SK-N-SH (cell line): ENCODE measurements at regions not wholly inside any gene's neighbourhood (a gene's known extent, or its start where the extent isn't known, plus 50 kb on each side); places are given as distances from the start of the nearest gene placed in this dataset.

Experiments
- CTCF ChIA-PET: fragments of 300-600, 350-600 bp; formaldehyde crosslinking; extraction: SDS; loops from one replicate; lab custom pipeline; 2021; lab: Yijun Ruan, JAX
- POLR2A ChIA-PET: fragments of 350-600 bp; sonication (Branson Sonifier 250); formaldehyde crosslinking; extraction: SDS; loops from one replicate; lab custom pipeline; 2020; ENCODE audit warnings: antibody characterized with exemption, inconsistent platforms; lab: Yijun Ruan, JAX
- DNase-seq: peaks from one replicate; pipeline ENCODE4 v3.0.0; 2012
- H2AFZ ChIP-seq: fragments of 200-600 bp; sonication (generic); 2 replicates; pipeline ENCODE4 v1.8.1; 2016; ENCODE audit warnings: antibody characterized with exemption, mild to moderate bottlenecking, low read depth
- H3F3A ChIP-seq: fragments of 200-600 bp; sonication (generic); replicated peaks from 2 replicates; pipeline ENCODE3; 2016; ENCODE audit warnings: antibody characterized with exemption, mild to moderate bottlenecking; ENCODE audit not compliant: insufficient read depth
- H3K27ac ChIP-seq, 2 experiments: fragments of 200-500 bp in 1 of 2; fragments of 200-600 bp in 1 of 2; sonication (Bioruptor generic) in 1 of 2; sonication (generic), shearing (Covaris generic) in 1 of 2; 2 replicates each; pipeline versions ENCODE4 v1.5.1 to v1.6.1; 2014 to 2016; ENCODE audit warnings: low read depth in 2 of 2, inconsistent platforms in 1 of 2, low read length in 1 of 2, mild to moderate bottlenecking in 1 of 2, mixed read lengths in 1 of 2
- H3K27me3 ChIP-seq: fragments of 200-600 bp; sonication (generic), shearing (Covaris generic); 2 replicates; pipeline ENCODE4 v1.6.1; 2016; ENCODE audit warnings: mixed run types; ENCODE audit not compliant: insufficient read depth
- H3K36me3 ChIP-seq, 2 experiments: fragments of 200-500 bp in 1 of 2; fragments of 200-600 bp in 1 of 2; sonication (Bioruptor generic) in 1 of 2; sonication (generic) in 1 of 2; replicated peaks in 1 of 2; 2 replicates each; pipeline versions ENCODE3 to v1.5.1; 2014 to 2016; ENCODE audit warnings: low read length in 1 of 2, mild to moderate bottlenecking in 1 of 2; ENCODE audit not compliant: insufficient read depth in 2 of 2, control insufficient read depth in 1 of 2
- H3K4me1 ChIP-seq, 2 experiments: fragments of 200-500 bp in 1 of 2; fragments of 200-600 bp in 1 of 2; sonication (Bioruptor generic) in 1 of 2; sonication (generic), shearing (Covaris generic) in 1 of 2; 2 replicates each; pipeline versions ENCODE4 v1.5.1 to v1.6.1; 2014 to 2016; ENCODE audit warnings: low read depth in 1 of 2, low read length in 1 of 2, mixed run types in 1 of 2; ENCODE audit not compliant: insufficient read depth in 2 of 2, control insufficient read depth in 1 of 2
- H3K4me2 ChIP-seq: fragments of 200-600 bp; sonication (generic), shearing (Covaris generic); 2 replicates; pipeline ENCODE4 v1.6.1; 2017; ENCODE audit warnings: mixed run types
- H3K4me3 ChIP-seq, 2 experiments: fragments of 200-500 bp in 1 of 2; fragments of 200-600 bp in 1 of 2; sonication (Bioruptor generic) in 1 of 2; sonication (generic), shearing (Covaris generic) in 1 of 2; 2 replicates each; pipeline versions ENCODE4 v1.5.1 to v1.8.1; 2014 to 2016; ENCODE audit warnings: low read depth in 2 of 2, inconsistent platforms in 1 of 2, low read length in 1 of 2, mild to moderate bottlenecking in 1 of 2, mixed read lengths in 1 of 2, moderate library complexity in 1 of 2
- H3K79me2 ChIP-seq: fragments of 200-600 bp; sonication (generic); 2 replicates; pipeline ENCODE4 v1.8.1; 2017; ENCODE audit warnings: mild to moderate bottlenecking; ENCODE audit not compliant: insufficient read depth
- H3K9ac ChIP-seq: fragments of 200-600 bp; sonication (generic); 2 replicates; pipeline ENCODE4 v1.6.1; 2017; ENCODE audit warnings: mixed run types
- H3K9me2 ChIP-seq: fragments of 200-600 bp; sonication (generic); 2 replicates; pipeline ENCODE4 v1.6.1; 2017; ENCODE audit warnings: mixed run types
- H3K9me3 ChIP-seq: fragments of 200-600 bp; sonication (generic); 2 replicates; pipeline ENCODE4 v1.6.1; 2017; ENCODE audit warnings: mixed run types, mild to moderate bottlenecking, moderate library complexity
- H4K20me1 ChIP-seq: fragments of 200-600 bp; sonication (generic); 2 replicates; pipeline ENCODE4 v1.6.1; 2017; ENCODE audit warnings: mild to moderate bottlenecking, mixed run types; ENCODE audit not compliant: insufficient read depth
- CHD2 ChIP-seq: fragments of 150-350 bp; IDR thresholded peaks from 2 replicates; pipeline ENCODE4 v1.6.1; 2018; ENCODE audit warnings: low read length; ENCODE audit not compliant: partially characterized antibody
- EP300 ChIP-seq, 2 experiments: IDR thresholded peaks; 2 replicates each; pipeline versions ENCODE4 v1.4.0 to v1.6.1; 2012; ENCODE audit warnings: borderline replicate concordance in 1 of 2, low read depth in 1 of 2, low read length in 1 of 2
- EZH2phosphoT487 ChIP-seq: fragments of 200-600 bp; sonication (generic); IDR thresholded peaks from 2 replicates; pipeline ENCODE4 v1.6.1; 2017; ENCODE audit warnings: low read depth, mixed run types, mild to moderate bottlenecking, antibody characterized with exemption, moderate library complexity, borderline replicate concordance
- FOSL2 ChIP-seq: IDR thresholded peaks from 2 replicates; pipeline ENCODE4 v1.4.0; 2012; ENCODE audit warnings: low read depth, mild to moderate bottlenecking, moderate library complexity, borderline replicate concordance
- GABPA ChIP-seq: IDR thresholded peaks from 2 replicates; pipeline ENCODE4 v1.4.0; 2012; ENCODE audit warnings: low read depth, mild to moderate bottlenecking
- JUND ChIP-seq: IDR thresholded peaks from 2 replicates; pipeline ENCODE4 v1.4.0; 2012
- NFIC ChIP-seq: IDR thresholded peaks from 2 replicates; pipeline ENCODE4 v1.4.0; 2012; ENCODE audit warnings: borderline replicate concordance
- RCOR1 ChIP-seq: fragments of 150-350 bp; IDR thresholded peaks from 2 replicates; pipeline ENCODE4 v1.6.1; 2017; ENCODE audit warnings: antibody characterized with exemption, low read length
- RFX5 ChIP-seq: IDR thresholded peaks from 2 replicates; pipeline ENCODE4 v1.6.1; 2012; ENCODE audit warnings: mild to moderate bottlenecking, improper control_type of control experiment, low read length
- SIN3A ChIP-seq: IDR thresholded peaks from 2 replicates; pipeline ENCODE4 v1.6.1; 2012; ENCODE audit warnings: low read depth, mild to moderate bottlenecking, low read length, moderate library complexity, borderline replicate concordance
- TEAD4 ChIP-seq: IDR thresholded peaks from 2 replicates; pipeline ENCODE4 v1.4.0; 2012; ENCODE audit warnings: mild to moderate bottlenecking, borderline replicate concordance; ENCODE audit not compliant: insufficient read depth
- YY1 ChIP-seq: IDR thresholded peaks from 2 replicates; pipeline ENCODE4 v1.4.0; 2012; ENCODE audit warnings: low read depth, mild to moderate bottlenecking
- WGBS: methylation state at CpG from one replicate; pipeline ENCODE4 v1.1.6; 2017; ENCODE audit warnings: low lambda C conversion rate; 5-methylcytosine and 5-hydroxymethylcytosine counted together
- TF ChIP-seq, protein P1 (sequence below): IDR thresholded peaks from 2 replicates; pipeline ENCODE4 v1.4.0; 2012; ENCODE audit warnings: low read depth
- TF ChIP-seq, protein P2 (sequence below): fragments of 150-350 bp; IDR thresholded peaks from 2 replicates; pipeline ENCODE4 v1.6.1; 2016; ENCODE audit warnings: mild to moderate bottlenecking, low read depth, low read length
- TF ChIP-seq, protein P3 (sequence below): IDR thresholded peaks from 2 replicates; pipeline ENCODE4 v1.4.0; 2012; ENCODE audit warnings: low read depth, borderline replicate concordance
- TF ChIP-seq, protein P4 (sequence below): IDR thresholded peaks from 2 replicates; pipeline ENCODE4 v1.6.1; 2012; ENCODE audit warnings: mild to moderate bottlenecking, low read depth, low read length, moderate library complexity

DNA sequence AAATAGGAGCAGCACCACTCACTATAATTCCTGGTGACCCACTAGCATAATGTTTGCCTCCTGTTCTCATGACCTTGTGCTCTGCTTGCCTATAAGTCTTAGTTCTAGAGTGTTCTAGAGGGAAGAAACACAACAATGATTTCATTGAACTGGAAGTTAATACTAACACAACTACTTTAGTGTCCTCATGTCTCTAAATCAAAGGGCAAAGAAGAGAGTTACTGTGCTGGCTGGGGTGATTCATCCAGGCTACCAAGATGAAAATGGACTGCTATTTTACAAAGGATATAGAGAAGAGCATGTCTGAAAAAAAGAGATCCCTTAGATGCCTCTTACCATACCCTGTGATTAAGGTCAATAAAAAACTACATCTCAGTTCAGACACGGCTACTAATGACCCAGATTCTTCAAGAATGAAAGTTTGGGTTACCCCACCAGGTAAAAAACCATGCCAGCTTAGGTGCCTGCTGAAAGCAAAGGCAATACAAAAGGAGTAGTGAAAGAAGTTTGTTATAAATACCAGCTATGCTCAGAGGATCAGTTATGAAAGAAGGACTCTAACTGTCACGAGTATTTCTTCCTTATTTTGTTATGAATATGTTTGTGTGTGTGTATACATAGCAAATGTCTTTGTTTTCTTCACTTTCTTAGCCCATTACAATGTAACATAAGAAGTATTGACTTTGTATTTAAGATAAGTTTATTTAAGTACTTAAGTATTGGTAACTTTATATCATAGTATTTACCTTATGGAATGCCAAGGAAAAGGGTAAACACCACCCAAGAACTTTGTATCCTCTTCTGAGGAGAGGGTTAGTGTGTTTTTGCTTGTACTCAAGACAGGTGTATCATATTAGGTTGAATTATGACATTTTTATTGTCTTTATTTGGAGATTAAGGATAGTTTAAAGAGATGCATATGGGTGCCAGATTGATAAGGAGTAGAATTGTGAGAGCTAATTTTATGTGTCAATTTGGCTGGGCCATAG is 314.1 kb upstream of the PTGER4 start:
- no peaks in the 10 kb centered on the region for H3K9me3 ChIP-seq
- WGBS = 2% methylated on average over 2 of the region's 2 CpGs
- ChIA-PET CTCF (no interaction called here), POLR2A (no interaction called here)
- H3K4me2 ChIP-seq = no peak overlapping the region
- no peaks in the 10 kb centered on the region; the same call in 1 of the 2 replicates for H3K9me2 ChIP-seq
- no peak for TF ChIP-seq JUND
- TF ChIP-seq, protein P1, sequence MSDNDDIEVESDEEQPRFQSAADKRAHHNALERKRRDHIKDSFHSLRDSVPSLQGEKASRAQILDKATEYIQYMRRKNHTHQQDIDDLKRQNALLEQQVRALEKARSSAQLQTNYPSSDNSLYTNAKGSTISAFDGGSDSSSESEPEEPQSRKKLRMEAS = no peak
- TF ChIP-seq, protein P2, sequence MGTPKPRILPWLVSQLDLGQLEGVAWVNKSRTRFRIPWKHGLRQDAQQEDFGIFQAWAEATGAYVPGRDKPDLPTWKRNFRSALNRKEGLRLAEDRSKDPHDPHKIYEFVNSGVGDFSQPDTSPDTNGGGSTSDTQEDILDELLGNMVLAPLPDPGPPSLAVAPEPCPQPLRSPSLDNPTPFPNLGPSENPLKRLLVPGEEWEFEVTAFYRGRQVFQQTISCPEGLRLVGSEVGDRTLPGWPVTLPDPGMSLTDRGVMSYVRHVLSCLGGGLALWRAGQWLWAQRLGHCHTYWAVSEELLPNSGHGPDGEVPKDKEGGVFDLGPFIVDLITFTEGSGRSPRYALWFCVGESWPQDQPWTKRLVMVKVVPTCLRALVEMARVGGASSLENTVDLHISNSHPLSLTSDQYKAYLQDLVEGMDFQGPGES = no peak
- H3K9ac ChIP-seq = no peak overlapping the region
- DNase-seq = no peak
- no peaks in the 10 kb centered on the region for H4K20me1 ChIP-seq
- no peak overlapping the region for H3K4me3 ChIP-seq
- H3K36me3 ChIP-seq = no peaks in the 10 kb centered on the region
- H3K79me2 ChIP-seq = no peaks in the 10 kb centered on the region
- H3K4me1 ChIP-seq = no peaks in the 10 kb centered on the region
- H3K27me3 ChIP-seq = no peaks in the 10 kb centered on the region
- no peak overlapping the region for H3K27ac ChIP-seq
- no peaks in the 10 kb centered on the region for H3F3A ChIP-seq
- no peak overlapping the region for H2AFZ ChIP-seq

DNA sequence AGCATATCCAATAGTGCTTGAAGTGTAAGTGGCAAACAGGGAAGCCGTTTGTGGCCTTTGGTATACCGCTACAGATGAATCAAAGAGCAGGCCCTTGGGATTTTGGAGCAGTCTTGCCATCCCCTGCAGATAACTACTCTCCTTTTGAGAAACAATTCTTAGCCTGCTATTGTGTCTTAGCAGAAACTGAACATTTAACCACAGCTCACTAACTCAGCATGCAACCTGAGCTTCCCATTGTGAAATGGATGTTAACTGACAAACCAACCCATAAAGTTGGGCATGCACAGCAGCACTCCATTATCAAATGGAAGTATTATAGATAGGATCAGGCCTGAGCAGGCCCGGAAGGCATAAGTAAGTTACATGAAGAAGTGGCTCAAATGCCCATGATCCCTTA is 315.3 kb upstream of the PTGER4 start:
- no peak overlapping the region for H3K9ac ChIP-seq
- no peak overlapping the region for H3K4me3 ChIP-seq
- no peaks in the 10 kb centered on the region for H3K79me2 ChIP-seq
- H3F3A ChIP-seq = no peaks in the 10 kb centered on the region
- H3K4me2 ChIP-seq = no peak overlapping the region
- no peaks in the 10 kb centered on the region for H3K27me3 ChIP-seq
- H3K9me2 ChIP-seq = no peaks in the 10 kb centered on the region; the same call in 1 of the 2 replicates
- TF ChIP-seq, protein P3, sequence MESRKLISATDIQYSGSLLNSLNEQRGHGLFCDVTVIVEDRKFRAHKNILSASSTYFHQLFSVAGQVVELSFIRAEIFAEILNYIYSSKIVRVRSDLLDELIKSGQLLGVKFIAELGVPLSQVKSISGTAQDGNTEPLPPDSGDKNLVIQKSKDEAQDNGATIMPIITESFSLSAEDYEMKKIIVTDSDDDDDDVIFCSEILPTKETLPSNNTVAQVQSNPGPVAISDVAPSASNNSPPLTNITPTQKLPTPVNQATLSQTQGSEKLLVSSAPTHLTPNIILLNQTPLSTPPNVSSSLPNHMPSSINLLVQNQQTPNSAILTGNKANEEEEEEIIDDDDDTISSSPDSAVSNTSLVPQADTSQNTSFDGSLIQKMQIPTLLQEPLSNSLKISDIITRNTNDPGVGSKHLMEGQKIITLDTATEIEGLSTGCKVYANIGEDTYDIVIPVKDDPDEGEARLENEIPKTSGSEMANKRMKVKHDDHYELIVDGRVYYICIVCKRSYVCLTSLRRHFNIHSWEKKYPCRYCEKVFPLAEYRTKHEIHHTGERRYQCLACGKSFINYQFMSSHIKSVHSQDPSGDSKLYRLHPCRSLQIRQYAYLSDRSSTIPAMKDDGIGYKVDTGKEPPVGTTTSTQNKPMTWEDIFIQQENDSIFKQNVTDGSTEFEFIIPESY = no peak
- no peak for TF ChIP-seq NFIC
- TF ChIP-seq RFX5 = no peak
- no peak for TF ChIP-seq SIN3A
- no peak for TF ChIP-seq FOSL2
- no peak for TF ChIP-seq RCOR1
- TF ChIP-seq CHD2 = no peak
- TF ChIP-seq, protein P1 = no peak
- TF ChIP-seq YY1 = no peak
- TF ChIP-seq TEAD4 = no peak
- TF ChIP-seq EZH2phosphoT487 = no peak
- TF ChIP-seq, protein P4, sequence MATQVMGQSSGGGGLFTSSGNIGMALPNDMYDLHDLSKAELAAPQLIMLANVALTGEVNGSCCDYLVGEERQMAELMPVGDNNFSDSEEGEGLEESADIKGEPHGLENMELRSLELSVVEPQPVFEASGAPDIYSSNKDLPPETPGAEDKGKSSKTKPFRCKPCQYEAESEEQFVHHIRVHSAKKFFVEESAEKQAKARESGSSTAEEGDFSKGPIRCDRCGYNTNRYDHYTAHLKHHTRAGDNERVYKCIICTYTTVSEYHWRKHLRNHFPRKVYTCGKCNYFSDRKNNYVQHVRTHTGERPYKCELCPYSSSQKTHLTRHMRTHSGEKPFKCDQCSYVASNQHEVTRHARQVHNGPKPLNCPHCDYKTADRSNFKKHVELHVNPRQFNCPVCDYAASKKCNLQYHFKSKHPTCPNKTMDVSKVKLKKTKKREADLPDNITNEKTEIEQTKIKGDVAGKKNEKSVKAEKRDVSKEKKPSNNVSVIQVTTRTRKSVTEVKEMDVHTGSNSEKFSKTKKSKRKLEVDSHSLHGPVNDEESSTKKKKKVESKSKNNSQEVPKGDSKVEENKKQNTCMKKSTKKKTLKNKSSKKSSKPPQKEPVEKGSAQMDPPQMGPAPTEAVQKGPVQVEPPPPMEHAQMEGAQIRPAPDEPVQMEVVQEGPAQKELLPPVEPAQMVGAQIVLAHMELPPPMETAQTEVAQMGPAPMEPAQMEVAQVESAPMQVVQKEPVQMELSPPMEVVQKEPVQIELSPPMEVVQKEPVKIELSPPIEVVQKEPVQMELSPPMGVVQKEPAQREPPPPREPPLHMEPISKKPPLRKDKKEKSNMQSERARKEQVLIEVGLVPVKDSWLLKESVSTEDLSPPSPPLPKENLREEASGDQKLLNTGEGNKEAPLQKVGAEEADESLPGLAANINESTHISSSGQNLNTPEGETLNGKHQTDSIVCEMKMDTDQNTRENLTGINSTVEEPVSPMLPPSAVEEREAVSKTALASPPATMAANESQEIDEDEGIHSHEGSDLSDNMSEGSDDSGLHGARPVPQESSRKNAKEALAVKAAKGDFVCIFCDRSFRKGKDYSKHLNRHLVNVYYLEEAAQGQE = no peak
- no peak for TF ChIP-seq EP300 (IDR thresholded peaks at IDR 0.05; ENCODE audit: borderline replicate concordance in 1 of 2, low read depth in 1 of 2, low read length in 1 of 2)
- no peak for TF ChIP-seq GABPA
- no peaks in the 10 kb centered on the region for H3K4me1 ChIP-seq
- H3K27ac ChIP-seq = no peak overlapping the region
- ChIA-PET CTCF (no interaction called here), POLR2A (no interaction called here)
- no peaks in the 10 kb centered on the region for H3K36me3 ChIP-seq
- DNase-seq = no peak
- WGBS = 14% methylated on average over 3 of the region's 3 CpGs
- no peaks in the 10 kb centered on the region for H4K20me1 ChIP-seq
- no peak overlapping the region for H2AFZ ChIP-seq
- H3K9me3 ChIP-seq = no peaks in the 10 kb centered on the region
